Superior temporal gyrus (tissue), 1 donor: ENCODE measurements at regions not wholly inside any gene's neighbourhood (a gene's known extent, or its start where the extent isn't known, plus 50 kb on each side); places are given as distances from the start of the nearest gene placed in this dataset.

Experiments used
- DNase-seq: peaks from one replicate; pipeline ENCODE4 v3.0.0-alpha.2; 2016; ENCODE audit errors: extremely low spot score

- no peak for DNase-seq
These were observed 187.0 kb downstream of the MID1IP1 start for GRCh38 chrX:38988301-38988700.

DNA sequence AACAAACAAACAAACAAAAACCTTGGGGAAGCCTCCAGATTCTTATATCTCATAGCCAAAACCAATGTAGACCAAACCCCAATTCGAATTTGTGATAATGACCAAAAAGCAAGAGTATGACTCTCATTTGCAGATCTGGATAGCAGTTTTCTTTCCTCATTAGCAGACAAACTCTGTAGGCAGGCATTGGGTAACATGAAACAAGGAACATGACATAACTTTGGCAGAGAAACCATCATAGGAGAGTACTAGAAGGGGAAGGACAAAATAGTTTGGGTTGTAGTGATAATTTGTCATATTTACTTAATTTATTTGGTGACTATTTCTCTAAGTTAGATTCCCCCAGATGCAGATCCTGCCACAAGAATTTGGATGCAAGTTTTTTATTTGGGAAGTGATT lies 187.8 kb downstream of the MID1IP1 start:
- no peak for DNase-seq

DNA sequence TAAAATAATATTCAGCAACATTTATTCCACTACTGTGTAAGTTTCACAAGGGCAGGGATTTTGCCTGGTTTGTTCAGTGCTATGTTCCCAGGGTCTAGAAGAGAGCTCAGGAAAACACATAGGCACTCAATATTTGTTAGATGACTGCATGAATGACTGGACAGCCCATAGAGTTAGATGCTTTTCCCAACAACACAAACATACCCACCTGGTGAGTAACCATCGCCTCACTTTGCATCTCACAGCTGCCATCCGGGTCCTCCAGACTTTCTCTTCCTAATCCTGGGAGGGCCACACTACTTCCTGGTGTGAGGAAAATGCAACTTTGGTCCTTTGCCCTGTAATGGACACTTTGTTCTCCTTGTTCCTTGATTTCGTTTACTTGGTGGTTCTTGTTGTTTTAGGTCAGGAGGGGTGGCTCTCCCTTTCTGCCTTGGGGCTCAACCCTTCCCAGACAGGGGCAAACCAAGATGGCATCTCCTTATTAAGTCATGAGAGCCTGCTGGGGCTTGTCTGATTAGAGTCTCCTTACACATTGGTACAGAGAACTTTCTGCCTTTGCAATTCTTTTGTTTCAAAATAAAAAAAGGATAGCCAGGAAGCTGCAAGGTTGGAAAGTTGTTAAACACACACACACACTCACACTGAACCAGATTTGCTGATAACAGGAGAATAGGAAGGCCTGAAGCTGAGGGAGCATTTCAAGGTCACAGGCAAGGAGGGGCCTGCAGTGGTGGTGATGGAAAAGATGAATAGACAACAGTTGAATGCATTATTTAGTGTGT lies 190.6 kb downstream of the MID1IP1 start:
- no peak for DNase-seq

GRCh38 chrX:38992441-38993096 lies 191.3 kb downstream of the MID1IP1 start:
- DNase-seq, result no peak

- no peak for DNase-seq
These were observed 192.2 kb downstream of the MID1IP1 start for GRCh38 chrX:38993500-38993899.

DNA sequence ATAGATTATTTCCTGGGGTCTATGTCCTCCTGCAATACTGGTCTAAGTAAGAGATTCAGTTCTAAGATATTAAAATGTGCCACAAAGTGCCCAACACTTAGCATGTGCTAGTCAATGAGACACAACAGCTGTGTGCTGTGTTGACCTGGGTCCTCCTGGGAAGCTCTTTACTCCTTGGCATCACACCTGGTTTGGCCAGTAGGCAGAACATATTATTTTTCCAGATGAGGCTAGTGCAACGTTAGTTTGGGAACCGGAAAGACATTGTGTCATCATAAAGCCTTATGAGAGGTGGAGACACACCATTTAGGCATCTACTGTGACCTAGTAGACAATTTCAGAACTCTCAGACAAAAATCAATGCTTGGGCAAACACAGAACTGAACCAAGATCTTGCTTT lies 197.8 kb downstream of the MID1IP1 start:
- DNase-seq, result no peak

DNA sequence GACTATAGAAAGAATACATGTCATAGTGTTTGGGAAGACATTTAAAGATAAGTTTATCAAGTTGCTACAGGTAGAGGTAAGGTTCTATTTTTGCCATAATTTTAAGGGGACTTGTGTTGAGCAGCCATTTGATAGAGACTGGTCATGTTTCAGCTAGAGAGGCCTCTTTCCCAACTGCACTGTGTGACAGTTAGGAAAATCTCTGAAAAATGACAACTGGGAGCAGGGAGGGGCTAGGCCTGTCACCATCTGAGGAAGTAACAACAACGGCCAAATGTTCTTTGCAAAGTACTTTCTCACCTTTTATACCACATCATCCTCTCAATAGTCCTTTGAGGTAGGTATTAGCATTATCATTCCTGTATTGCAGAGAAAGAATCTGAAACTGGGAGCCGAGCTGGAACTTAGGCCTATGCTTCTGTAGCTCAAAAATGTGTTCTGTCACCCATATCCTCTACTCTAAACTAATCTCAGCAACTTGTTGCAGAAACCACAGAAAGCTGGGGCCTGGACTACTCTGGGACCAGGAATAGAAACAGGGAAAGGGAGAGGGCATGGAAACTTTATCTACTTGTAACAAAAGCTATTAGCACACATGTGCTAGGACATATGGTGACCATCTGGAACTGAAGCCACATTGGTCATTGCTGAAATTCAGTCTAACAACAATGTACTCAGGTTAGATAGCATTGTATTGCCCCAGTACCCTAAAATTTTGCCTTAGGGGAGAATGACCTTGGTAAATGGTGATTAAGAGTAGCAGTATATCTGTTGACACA lies 198.9 kb downstream of the MID1IP1 start:
- DNase-seq, result no peak

- DNase-seq, result no peak
These were observed 199.5 kb downstream of the MID1IP1 start for GRCh38 chrX:39000802-39001201.

DNA sequence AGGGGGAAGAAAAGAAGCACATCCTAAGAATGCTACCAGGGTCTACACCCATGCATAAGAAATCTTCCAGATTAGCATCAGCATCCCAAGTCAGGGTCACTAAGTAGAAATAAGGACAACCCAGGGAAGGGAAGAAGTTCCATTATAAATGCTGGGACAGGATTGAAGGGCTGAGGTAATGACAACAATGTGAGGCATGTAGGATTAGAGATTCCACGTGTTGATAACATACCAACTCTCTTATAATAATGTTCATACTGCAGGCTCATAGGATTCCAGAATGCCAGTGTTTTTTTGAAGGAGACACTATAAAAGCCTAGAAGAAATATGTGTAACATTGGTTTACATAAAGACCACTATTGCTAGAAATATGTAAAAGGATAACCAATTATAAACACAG lies 201.2 kb downstream of the MID1IP1 start:
- no peak for DNase-seq

DNA sequence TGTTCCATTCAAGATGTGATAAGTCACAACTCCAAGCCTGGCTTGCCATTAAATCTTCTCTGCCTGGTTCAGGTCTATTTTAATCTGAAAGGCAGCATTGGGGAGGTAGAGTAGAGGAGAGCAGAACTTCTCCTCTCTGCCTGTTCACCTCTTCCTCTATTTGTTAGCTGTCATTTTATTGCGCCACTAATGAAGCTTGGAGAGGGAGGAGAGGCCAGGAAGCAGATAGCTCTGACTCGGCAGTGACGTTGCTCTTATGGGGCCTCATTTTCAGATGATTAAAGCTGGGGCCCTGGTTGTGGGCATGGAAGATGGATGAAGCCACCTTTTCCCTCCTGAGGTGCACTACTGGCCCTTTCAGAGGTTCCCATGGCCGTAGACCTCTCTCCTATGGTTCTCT lies 207.3 kb downstream of the MID1IP1 start:
- no peak for DNase-seq

DNA sequence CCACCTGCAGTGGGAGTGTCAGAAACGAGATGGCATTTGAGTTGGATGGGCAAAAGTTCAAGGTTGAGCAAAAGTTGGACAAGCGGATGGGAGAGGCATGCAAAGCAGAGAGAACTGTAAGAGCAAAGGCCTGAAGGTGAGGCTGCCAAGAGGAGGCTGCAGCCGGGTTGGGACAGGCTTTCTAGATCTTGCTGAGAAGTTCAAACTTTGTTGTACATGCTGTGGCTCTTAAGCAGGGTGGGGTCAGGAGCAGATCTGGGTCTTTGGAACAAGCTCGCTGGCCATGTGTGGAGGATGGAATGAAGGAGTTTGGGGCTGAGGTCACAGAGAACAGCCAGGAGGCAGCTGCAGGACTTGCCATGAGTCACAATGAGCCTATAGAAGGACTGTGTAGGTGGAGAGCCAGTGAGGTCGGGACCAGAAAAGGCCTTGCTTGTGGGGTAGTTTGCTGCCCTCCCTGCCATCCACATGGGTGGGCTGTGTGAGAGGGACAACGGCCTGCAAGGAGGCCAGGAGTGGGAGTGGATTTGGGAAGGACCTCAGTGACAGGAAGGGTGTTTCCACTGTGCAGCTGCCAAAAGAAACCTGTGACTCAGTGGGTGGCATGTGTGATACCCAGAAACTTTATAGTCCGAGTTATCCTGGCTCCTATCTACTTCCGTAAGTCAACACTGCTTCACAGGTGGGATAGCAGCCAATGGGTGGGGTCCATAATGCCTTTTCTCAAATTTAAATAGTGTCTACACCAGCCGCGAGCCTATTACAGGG lies 210.4 kb downstream of the MID1IP1 start:
- no peak for DNase-seq

- DNase-seq, result peak; percentile 8
These were observed 211.4 kb downstream of the MID1IP1 start for GRCh38 chrX:39012621-39013111.

- no peak for DNase-seq
These were observed 215.3 kb downstream of the MID1IP1 start for GRCh38 chrX:39016556-39016955.

DNA sequence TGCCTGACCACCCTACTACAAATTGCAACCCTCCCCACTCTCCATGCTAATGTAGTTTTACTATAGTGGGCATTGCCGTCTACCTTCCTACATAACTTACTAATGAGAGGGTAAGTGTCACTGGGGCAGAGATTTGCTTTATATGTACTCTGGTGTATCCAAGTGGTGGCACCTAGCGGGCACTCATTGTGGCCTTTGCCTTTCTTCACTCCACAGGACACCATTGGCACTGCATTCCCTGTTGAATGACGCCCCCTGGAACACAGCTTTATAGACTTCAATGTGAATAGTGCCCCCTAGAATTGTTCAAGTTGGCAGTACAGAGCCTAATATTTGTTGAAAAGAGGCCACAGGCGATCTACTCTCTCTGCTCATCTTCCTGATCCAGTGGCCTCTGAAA lies 215.8 kb downstream of the MID1IP1 start:
- no peak for DNase-seq

DNA sequence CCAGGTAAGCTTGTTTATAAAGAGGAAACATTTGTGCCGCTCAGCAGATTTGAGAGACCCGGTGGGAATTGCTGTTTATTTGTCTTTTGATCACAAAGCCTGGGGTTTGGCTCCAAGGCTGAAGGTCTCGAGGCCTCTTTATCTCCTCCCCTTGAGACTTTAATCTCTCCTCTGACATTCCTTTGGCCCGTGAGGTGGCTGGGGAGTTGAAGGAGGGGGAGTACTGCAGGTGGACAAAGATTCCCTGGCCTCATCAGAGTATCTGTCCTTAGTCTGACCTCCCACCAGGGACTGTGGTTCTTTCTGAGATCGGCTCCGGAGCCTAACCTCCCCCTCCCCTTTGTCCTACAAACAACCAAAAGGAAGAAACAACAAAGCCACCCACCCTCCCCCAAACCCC lies 216.5 kb downstream of the MID1IP1 start:
- DNase-seq, result no peak

DNA sequence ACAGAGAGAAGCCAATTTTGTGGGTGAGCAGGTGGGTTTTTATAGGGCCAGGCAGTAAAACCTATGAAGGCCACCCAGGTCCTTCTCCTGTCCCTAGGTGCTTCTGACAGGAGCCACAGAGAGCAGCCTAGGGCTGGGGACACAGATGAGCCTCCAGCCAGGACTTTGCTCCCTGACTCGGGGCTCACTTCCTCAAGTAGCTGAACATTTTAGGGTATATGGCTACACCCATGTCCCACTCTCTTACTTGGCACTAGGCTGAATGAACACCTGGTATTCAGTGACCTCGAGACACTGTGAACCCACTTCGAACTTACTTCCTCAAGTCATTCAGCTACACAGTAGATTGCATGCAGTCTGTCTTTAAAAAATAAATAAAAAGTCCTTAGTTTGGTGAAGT lies 217.3 kb downstream of the MID1IP1 start:
- no peak for DNase-seq

GRCh38 chrX:39019056-39019455 lies 217.8 kb downstream of the MID1IP1 start:
- DNase-seq, result no peak

GRCh38 chrX:39020051-39020669 lies 218.9 kb downstream of the MID1IP1 start:
- DNase-seq, result no peak

- DNase-seq, result no peak
These were observed 220.8 kb downstream of the MID1IP1 start for GRCh38 chrX:39022106-39022505.

DNA sequence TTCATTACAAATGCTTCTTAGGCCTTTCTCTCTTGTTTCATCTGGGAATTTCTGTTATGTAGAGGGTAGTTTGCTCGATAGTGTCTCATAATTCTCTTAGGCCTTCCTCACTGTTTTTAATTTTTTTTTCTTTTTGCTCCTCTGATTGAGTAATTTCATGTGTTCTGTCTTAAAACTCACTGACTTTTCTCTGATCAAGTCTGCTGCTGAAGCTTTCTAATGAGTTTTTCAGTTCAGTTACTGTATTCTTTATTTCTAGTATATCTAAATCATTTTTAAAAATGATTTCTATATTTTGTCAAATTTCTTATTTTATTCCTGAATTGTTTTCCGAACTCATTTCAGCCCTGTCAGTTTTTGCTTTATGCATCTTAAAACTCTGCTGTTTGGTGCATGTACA lies 228.0 kb downstream of the MID1IP1 start:
- DNase-seq, result no peak

GRCh38 chrX:39030636-39031035 lies 229.4 kb downstream of the MID1IP1 start:
- no peak for DNase-seq
